ENCODE measurements at regions not wholly inside any gene's neighbourhood (a gene's known extent, or its start where the extent isn't known, plus 50 kb on each side); places are given as distances from the start of the nearest gene placed in this dataset.
A peak's percentile ranks its signal among the peaks of the same experiment; 100 is the strongest.

DNA sequence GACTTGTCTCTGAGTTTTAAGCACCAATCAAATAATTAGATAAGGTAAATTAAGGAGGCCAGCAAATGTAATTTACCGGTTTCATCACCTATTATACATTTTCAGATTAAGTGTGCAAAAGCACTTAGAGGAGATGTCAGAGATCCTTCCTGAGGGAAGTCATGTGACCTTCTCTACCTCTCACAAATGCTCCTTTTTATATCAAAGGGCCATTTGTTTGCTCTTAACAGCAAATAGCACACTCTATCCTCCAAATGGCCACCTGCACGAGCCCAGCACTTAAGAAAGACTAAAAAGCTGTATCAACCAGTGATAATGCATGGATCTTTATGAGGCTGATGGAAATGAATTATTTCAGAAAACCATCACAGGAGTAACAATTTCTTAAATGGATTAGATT lies 149.4 kb downstream of the ELOVL4 start:
- no peaks in the 10 kb centered on the region for H3K9me3 ChIP-seq (ENCODE audit: control insufficient read depth, insufficient read depth, low read length)
- no peaks in the 10 kb centered on the region for H3K36me3 ChIP-seq (ENCODE audit: insufficient read depth, low read length)
- H3K9ac ChIP-seq (ENCODE audit: low read depth, low read length): no peak overlapping the region
- 0 out of 2 replicates have a peak, but pooled peaks cover 3% of the 10 kb centered on the region for H3K4me1 ChIP-seq (ENCODE audit: insufficient read depth, low read length)

DNA sequence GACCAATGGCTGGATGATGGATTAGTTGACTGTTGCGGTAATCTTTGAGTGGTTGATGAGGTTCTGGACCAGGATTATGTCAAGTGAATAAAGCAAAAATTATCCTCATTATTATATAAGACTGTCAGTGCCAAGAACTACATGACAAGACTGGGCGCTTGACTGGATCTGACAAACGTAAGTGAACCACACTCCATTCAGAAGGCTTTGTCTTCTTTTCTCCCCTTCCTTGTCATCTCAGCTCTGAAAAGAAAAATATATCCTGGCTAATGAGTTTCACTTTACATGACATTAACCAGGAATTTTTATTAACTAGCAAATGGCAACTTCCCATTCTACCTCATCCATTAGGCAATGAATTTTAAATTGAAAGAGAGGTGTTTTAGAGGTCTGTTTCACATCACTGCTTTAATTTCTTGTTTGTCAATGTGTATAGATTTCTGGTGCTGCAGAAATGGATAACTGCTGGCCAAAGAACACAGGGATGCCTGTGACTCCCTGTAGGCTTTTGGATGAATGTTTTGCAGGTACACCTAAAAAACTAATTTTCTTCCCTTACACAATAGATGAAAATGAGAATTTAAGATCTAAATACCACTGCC lies 150.1 kb downstream of the ELOVL4 start:
- no peaks in the 10 kb centered on the region for H3K36me3 ChIP-seq (ENCODE audit: insufficient read depth, low read length)
- 0 out of 2 replicates have a peak, but pooled peaks cover 3% of the 10 kb centered on the region for H3K4me1 ChIP-seq (ENCODE audit: insufficient read depth, low read length)
- no peaks in the 10 kb centered on the region for H3K9me3 ChIP-seq (ENCODE audit: control insufficient read depth, insufficient read depth, low read length)
- no peak overlapping the region for H3K9ac ChIP-seq (ENCODE audit: low read depth, low read length)

DNA sequence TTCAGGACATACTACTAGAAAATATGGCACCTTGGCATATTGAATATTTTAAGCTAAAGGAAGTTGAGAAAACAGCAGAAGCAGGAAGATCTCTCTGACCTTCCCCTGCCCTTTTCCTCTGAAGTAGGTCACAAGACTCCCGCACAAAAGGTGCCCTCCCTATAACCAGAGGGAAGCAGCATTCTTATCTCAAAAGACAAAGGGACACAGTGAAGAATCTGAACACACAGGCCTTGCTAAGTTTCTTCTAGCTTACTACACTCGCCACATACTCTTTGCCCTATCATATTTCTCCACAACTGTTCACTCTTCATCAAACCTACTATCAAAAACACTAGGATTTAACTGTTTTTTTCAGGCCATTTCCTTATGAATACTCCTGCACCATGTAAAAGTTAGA lies 151.2 kb downstream of the ELOVL4 start:
- Histone ChIP-seq H3K9me3 (ENCODE audit: control insufficient read depth, insufficient read depth, low read length) (no peaks in the 10 kb centered on the region), H3K9ac (ENCODE audit: low read depth, low read length) (no peak overlapping the region), H3K4me1 (ENCODE audit: insufficient read depth, low read length) (0 out of 2 replicates have a peak, but pooled peaks cover 3% of the 10 kb centered on the region), H3K36me3 (ENCODE audit: insufficient read depth, low read length) (no peaks in the 10 kb centered on the region)

- Histone ChIP-seq H3K9me3 (ENCODE audit: control insufficient read depth, insufficient read depth, low read length) (no peaks in the 10 kb centered on the region), H3K9ac (ENCODE audit: low read depth, low read length) (no peak overlapping the region), H3K4me1 (ENCODE audit: insufficient read depth, low read length) (no peaks in the 10 kb centered on the region), H3K36me3 (ENCODE audit: insufficient read depth, low read length) (no peaks in the 10 kb centered on the region)
These were observed 157.5 kb downstream of the ELOVL4 start for GRCh38 chr6:79789896-79790295.

- Histone ChIP-seq H3K9ac (ENCODE audit: low read depth, low read length) (no peak overlapping the region), H3K4me1 (ENCODE audit: insufficient read depth, low read length) (no peaks in the 10 kb centered on the region), H3K36me3 (ENCODE audit: insufficient read depth, low read length) (no peaks in the 10 kb centered on the region)
These were observed 157.6 kb downstream of the SH3BGRL2 start for GRCh38 chr6:79788756-79789155.

GRCh38 chr6:79787626-79788025 lies 156.5 kb downstream of the SH3BGRL2 start:
- Histone ChIP-seq H3K4me1 (ENCODE audit: insufficient read depth, low read length) (no peaks in the 10 kb centered on the region), H3K36me3 (ENCODE audit: insufficient read depth, low read length) (no peaks in the 10 kb centered on the region), H3K9me3 (ENCODE audit: control insufficient read depth, insufficient read depth, low read length) (no peaks in the 10 kb centered on the region), H3K9ac (ENCODE audit: low read depth, low read length) (no peak overlapping the region)

More at GRCh38 chr6:79788756-79789155, 157.6 kb downstream of the SH3BGRL2 start:
- no peaks in the 10 kb centered on the region for H3K9me3 ChIP-seq (ENCODE audit: control insufficient read depth, insufficient read depth, low read length)

GRCh38 chr6:79784395-79784753 lies 153.2 kb downstream of the SH3BGRL2 start:
- Histone ChIP-seq H3K9me3 (ENCODE audit: control insufficient read depth, insufficient read depth, low read length) (no peaks in the 10 kb centered on the region), H3K9ac (ENCODE audit: low read depth, low read length) (no peak overlapping the region), H3K36me3 (ENCODE audit: insufficient read depth, low read length) (no peaks in the 10 kb centered on the region), H3K4me1 (ENCODE audit: insufficient read depth, low read length) (no peaks in the 10 kb centered on the region)

GRCh38 chr6:79783670-79784394 lies 152.7 kb downstream of the SH3BGRL2 start:
- no peaks in the 10 kb centered on the region for H3K9me3 ChIP-seq (ENCODE audit: control insufficient read depth, insufficient read depth, low read length)
- H3K4me1 ChIP-seq (ENCODE audit: insufficient read depth, low read length): no peaks in the 10 kb centered on the region
- no peak overlapping the region for H3K9ac ChIP-seq (ENCODE audit: low read depth, low read length)

GRCh38 chr6:79782792-79783580 lies 151.9 kb downstream of the SH3BGRL2 start:
- no peaks in the 10 kb centered on the region for H3K4me1 ChIP-seq (ENCODE audit: insufficient read depth, low read length)
- no peaks in the 10 kb centered on the region for H3K36me3 ChIP-seq (ENCODE audit: insufficient read depth, low read length)
- H3K9ac ChIP-seq (ENCODE audit: low read depth, low read length): no peak overlapping the region
- no peaks in the 10 kb centered on the region for H3K9me3 ChIP-seq (ENCODE audit: control insufficient read depth, insufficient read depth, low read length)

More at GRCh38 chr6:79783670-79784394, 152.7 kb downstream of the SH3BGRL2 start:
- no peaks in the 10 kb centered on the region for H3K36me3 ChIP-seq (ENCODE audit: insufficient read depth, low read length)

DNA sequence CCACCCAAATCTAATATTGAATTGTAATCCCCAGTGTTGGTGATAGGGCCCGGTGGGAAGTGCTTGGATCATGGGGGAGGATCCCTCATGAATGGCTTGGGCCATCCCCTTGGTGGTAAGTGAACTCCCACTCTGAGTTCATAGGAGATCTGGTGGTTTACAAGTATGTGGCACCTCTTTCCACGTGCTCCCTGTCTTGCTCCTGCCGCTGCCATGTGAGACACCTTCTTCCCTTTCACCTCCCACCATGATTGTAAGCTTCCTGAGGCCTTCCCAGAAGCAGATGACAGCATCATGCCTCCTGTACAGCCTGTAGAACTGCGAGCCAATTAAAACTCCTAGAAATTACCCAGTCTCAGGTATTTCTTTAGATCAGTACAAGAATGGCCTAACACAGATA lies 150.8 kb downstream of the SH3BGRL2 start:
- Histone ChIP-seq H3K36me3 (ENCODE audit: insufficient read depth, low read length) (no peaks in the 10 kb centered on the region), H3K4me1 (ENCODE audit: insufficient read depth, low read length) (no peaks in the 10 kb centered on the region), H3K9ac (ENCODE audit: low read depth, low read length) (no peak overlapping the region), H3K9me3 (ENCODE audit: control insufficient read depth, insufficient read depth, low read length) (no peaks in the 10 kb centered on the region)

DNA sequence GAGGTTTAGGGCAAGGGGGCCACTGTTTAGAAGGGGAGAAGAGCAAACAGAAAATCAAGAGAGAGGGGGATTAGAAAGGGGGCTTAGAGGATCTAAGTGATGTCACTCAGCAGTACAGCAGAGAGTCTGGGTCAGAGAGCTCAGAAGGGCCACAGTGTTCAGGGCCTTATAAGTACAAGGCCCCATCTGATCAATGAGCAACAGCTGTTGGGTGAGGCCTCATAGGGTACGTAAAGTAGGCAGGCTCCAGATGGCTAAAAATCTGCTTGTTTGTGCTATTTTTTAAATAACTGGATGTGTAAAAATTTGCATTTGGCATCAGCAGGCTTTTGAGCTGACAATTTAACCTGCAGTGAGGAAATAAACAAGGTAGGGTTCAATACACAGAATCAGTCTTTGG lies 149.8 kb downstream of the SH3BGRL2 start:
- Histone ChIP-seq H3K9me3 (ENCODE audit: control insufficient read depth, insufficient read depth, low read length) (no peaks in the 10 kb centered on the region), H3K4me1 (ENCODE audit: insufficient read depth, low read length) (no peaks in the 10 kb centered on the region), H3K36me3 (ENCODE audit: insufficient read depth, low read length) (no peaks in the 10 kb centered on the region), H3K9ac (ENCODE audit: low read depth, low read length) (no peak overlapping the region)

GRCh38 chr6:79778816-79779215 lies 147.7 kb downstream of the SH3BGRL2 start:
- Histone ChIP-seq H3K4me1 (ENCODE audit: insufficient read depth, low read length) (no peaks in the 10 kb centered on the region), H3K9ac (ENCODE audit: low read depth, low read length) (peak overlapping the region; percentile 42; the same call in 1 of the 2 replicates), H3K36me3 (ENCODE audit: insufficient read depth, low read length) (no peaks in the 10 kb centered on the region), H3K9me3 (ENCODE audit: control insufficient read depth, insufficient read depth, low read length) (no peaks in the 10 kb centered on the region)

- Histone ChIP-seq H3K4me1 (ENCODE audit: insufficient read depth, low read length) (no peaks in the 10 kb centered on the region), H3K36me3 (ENCODE audit: insufficient read depth, low read length) (no peaks in the 10 kb centered on the region), H3K9ac (ENCODE audit: low read depth, low read length) (peak overlapping the region; percentile 57; the same call in 1 of the 2 replicates), H3K9me3 (ENCODE audit: control insufficient read depth, insufficient read depth, low read length) (no peaks in the 10 kb centered on the region)
These were observed 146.8 kb downstream of the SH3BGRL2 start for GRCh38 chr6:79777713-79778579.

DNA sequence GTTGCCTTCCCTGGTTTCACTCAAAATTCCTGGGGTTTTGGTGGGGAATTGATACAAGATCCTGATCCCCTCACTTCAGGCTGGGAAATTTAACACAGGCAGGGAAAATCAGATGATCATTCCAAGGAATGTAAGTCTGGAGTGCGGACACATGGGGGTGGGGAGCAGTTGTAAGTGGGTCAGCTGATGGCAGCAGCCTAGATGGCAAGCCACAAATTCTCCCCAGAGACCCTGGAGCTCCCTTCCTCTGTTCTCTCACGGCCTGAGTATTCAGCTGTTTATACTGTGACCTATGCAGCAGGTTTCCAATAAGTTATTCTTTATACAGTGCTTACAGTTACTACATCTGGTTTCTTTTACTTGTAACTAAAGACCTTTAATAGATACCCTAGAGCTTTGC lies 144.9 kb downstream of the SH3BGRL2 start:
- H3K9ac ChIP-seq (ENCODE audit: low read depth, low read length): no peak overlapping the region
- no peaks in the 10 kb centered on the region for H3K9me3 ChIP-seq (ENCODE audit: control insufficient read depth, insufficient read depth, low read length)
- no peaks in the 10 kb centered on the region for H3K36me3 ChIP-seq (ENCODE audit: insufficient read depth, low read length)
- no peaks in the 10 kb centered on the region for H3K4me1 ChIP-seq (ENCODE audit: insufficient read depth, low read length)
